ENCODE measurements at regions not wholly inside any gene's neighbourhood (a gene's known extent, or its start where the extent isn't known, plus 50 kb on each side); places are given as distances from the start of the nearest gene placed in this dataset.

GRCh38 chr9:28203036-28203435 is 629.8 kb upstream of the C9orf72 start:
- no peak for DNase-seq (ENCODE audit: low read depth)

GRCh38 chr9:28206280-28206679 is 633.0 kb upstream of the C9orf72 start:
- DNase-seq (ENCODE audit: low read depth), result no peak

GRCh38 chr9:28207657-28208056 is 634.4 kb upstream of the C9orf72 start:
- DNase-seq (ENCODE audit: low read depth), result no peak

- no peak for DNase-seq (ENCODE audit: low read depth)
Measured at GRCh38 chr9:28209130-28209529, 635.8 kb upstream of the C9orf72 start.

- DNase-seq (ENCODE audit: low read depth), result no peak
Measured at GRCh38 chr9:28212979-28213378, 639.7 kb upstream of the C9orf72 start.

GRCh38 chr9:28215536-28216299 is 642.4 kb upstream of the C9orf72 start:
- no peak for DNase-seq (ENCODE audit: low read depth)

GRCh38 chr9:28232686-28233085 is 659.4 kb upstream of the C9orf72 start:
- DNase-seq (ENCODE audit: low read depth), result no peak

GRCh38 chr9:28234133-28234893 is 661.0 kb upstream of the C9orf72 start:
- DNase-seq (ENCODE audit: low read depth), result no peak

GRCh38 chr9:28234894-28235277 is 661.6 kb upstream of the C9orf72 start:
- DNase-seq (ENCODE audit: low read depth), result no peak

GRCh38 chr9:28249424-28249823 is 676.1 kb upstream of the C9orf72 start:
- no peak for DNase-seq (ENCODE audit: low read depth)

GRCh38 chr9:28255174-28255573 is 681.9 kb upstream of the C9orf72 start:
- no peak for DNase-seq (ENCODE audit: low read depth)

- DNase-seq (ENCODE audit: low read depth), result no peak
Measured at GRCh38 chr9:28260330-28260729, 687.0 kb upstream of the C9orf72 start.

- DNase-seq (ENCODE audit: low read depth), result no peak
Measured at GRCh38 chr9:28264368-28264767, 691.1 kb upstream of the C9orf72 start.

GRCh38 chr9:28267351-28267750 is 694.1 kb upstream of the C9orf72 start:
- DNase-seq (ENCODE audit: low read depth), result no peak

- no peak for DNase-seq (ENCODE audit: low read depth)
Measured at GRCh38 chr9:28270156-28270555, 696.9 kb upstream of the C9orf72 start.

GRCh38 chr9:28272127-28272526 is 698.8 kb upstream of the C9orf72 start:
- no peak for DNase-seq (ENCODE audit: low read depth)

- DNase-seq (ENCODE audit: low read depth), result no peak
Measured at GRCh38 chr9:28287455-28287854, 714.2 kb upstream of the C9orf72 start.

GRCh38 chr9:28289746-28290145 is 716.5 kb upstream of the C9orf72 start:
- DNase-seq (ENCODE audit: low read depth), result no peak

GRCh38 chr9:28293369-28294090 is 720.2 kb upstream of the C9orf72 start:
- no peak for DNase-seq (ENCODE audit: low read depth)

- no peak for DNase-seq (ENCODE audit: low read depth)
Measured at GRCh38 chr9:28301281-28301680, 728.0 kb upstream of the C9orf72 start.

GRCh38 chr9:28317745-28318144 is 744.5 kb upstream of the C9orf72 start:
- DNase-seq (ENCODE audit: low read depth), result no peak

GRCh38 chr9:28318515-28318914 is 745.2 kb upstream of the C9orf72 start:
- DNase-seq (ENCODE audit: low read depth), result no peak

- DNase-seq (ENCODE audit: low read depth), result no peak
Measured at GRCh38 chr9:28319981-28320380, 746.7 kb upstream of the C9orf72 start.

Data from Daoy (cell line).